Activated T-cell treated with anti-CD3 and anti-CD28 coated beads, Interleukin-2, amount 50 U/mL, for 72 hours (primary cell): ENCODE measurements at regions not wholly inside any gene's neighbourhood (a gene's known extent, or its start where the extent isn't known, plus 50 kb on each side); places are given as distances from the start of the nearest gene placed in this dataset.

Source experiments
- ATAC-seq, 2 donors: fragments of 150-1000 bp; cut with Tn5 transposase; replicated peaks in 1 of 2; 2 replicates each; pipeline ENCODE4 v1.10.0; 2021; ENCODE audit warnings: moderate library complexity in 2 of 2, mild to moderate bottlenecking in 1 of 2
- DNase-seq, 2 donors: peaks; one replicate each; pipeline ENCODE4 v3.0.0; 2021 to 2022; ENCODE audit warnings: mixed read lengths in 1 of 2
- H3K27ac Mint-ChIP-seq: one replicate; pipeline ENCODE4 v1.8.0; 2022; ENCODE audit warnings: mild to moderate bottlenecking, moderate library complexity, mixed read lengths
- H3K27me3 Mint-ChIP-seq: one replicate; pipeline ENCODE4 v1.8.0; 2022; ENCODE audit warnings: low read depth, mixed read lengths
- H3K36me3 Mint-ChIP-seq, 2 donors: one replicate each; pipeline ENCODE4 v1.8.0; 2022; ENCODE audit warnings: mixed read lengths in 2 of 2, mild to moderate bottlenecking in 1 of 2; ENCODE audit not compliant: insufficient read depth in 2 of 2
- H3K4me1 Mint-ChIP-seq: one replicate; pipeline ENCODE4 v1.8.0; 2022; ENCODE audit warnings: low read depth, mixed read lengths
- H3K4me3 Mint-ChIP-seq, 2 donors: one replicate each; pipeline ENCODE4 v1.8.0; 2022; ENCODE audit warnings: mild to moderate bottlenecking in 2 of 2, mixed read lengths in 2 of 2, moderate library complexity in 2 of 2
- H3K9me3 Mint-ChIP-seq, 2 donors: one replicate each; pipeline ENCODE4 v1.8.0; 2022; ENCODE audit warnings: mixed read lengths in 2 of 2

GRCh38 chr1:224498574-224499170 lies 64.1 kb upstream of the WDR26 start:
- Mint-ChIP-seq H3K4me3 (peak overlapping the region; percentile 66 to 91), H3K27ac (peak overlapping the region; percentile 86), H3K9me3 (peaks cover 3 to 5% of the 10 kb centered on the region in 2 donors), H3K36me3 (peaks cover 5 to 11% of the 10 kb centered on the region in 2 donors), H3K4me1 (peaks cover 65% of the 10 kb centered on the region), H3K27me3 (no peaks in the 10 kb centered on the region)
- DNase-seq = peak; percentile 16 to 29
- ATAC-seq = peak; percentile 39 to 57

- H3K27me3 Mint-ChIP-seq = no peaks in the 10 kb centered on the region
- H3K9me3 Mint-ChIP-seq = peaks cover 3 to 5% of the 10 kb centered on the region in 2 donors
Observed at GRCh38 chr1:224499204-224499603, 64.6 kb upstream of the WDR26 start.

GRCh38 chr1:224500796-224501195 lies 66.2 kb upstream of the WDR26 start:
- H3K4me1 Mint-ChIP-seq = peaks cover 67% of the 10 kb centered on the region
- peaks cover 3 to 5% of the 10 kb centered on the region in 2 donors for H3K9me3 Mint-ChIP-seq
- H3K36me3 Mint-ChIP-seq = peaks cover 5 to 8% of the 10 kb centered on the region in 2 donors
- no peak for ATAC-seq
- H3K4me3 Mint-ChIP-seq = no peak overlapping the region
- no peak for DNase-seq
- no peak overlapping the region for H3K27ac Mint-ChIP-seq
- H3K27me3 Mint-ChIP-seq = no peaks in the 10 kb centered on the region

More at GRCh38 chr1:224499204-224499603, 64.6 kb upstream of the WDR26 start:
- DNase-seq (no peak), ATAC-seq (no peak)
- peaks cover 70% of the 10 kb centered on the region for H3K4me1 Mint-ChIP-seq
- H3K4me3 Mint-ChIP-seq = peak overlapping the region; percentile 48 to 63
- H3K27ac Mint-ChIP-seq = peak overlapping the region; percentile 88
- peaks cover 5 to 11% of the 10 kb centered on the region in 2 donors for H3K36me3 Mint-ChIP-seq

- peaks cover 3% of the 10 kb centered on the region in 2 donors for H3K9me3 Mint-ChIP-seq
- DNase-seq (no peak), ATAC-seq (no peak)
- no peak overlapping the region for H3K4me3 Mint-ChIP-seq
- H3K27ac Mint-ChIP-seq = no peak overlapping the region
- peaks cover 3 to 5% of the 10 kb centered on the region in 2 donors for H3K36me3 Mint-ChIP-seq
- no peaks in the 10 kb centered on the region for H3K27me3 Mint-ChIP-seq
- H3K4me1 Mint-ChIP-seq = peaks cover 67% of the 10 kb centered on the region
Observed at GRCh38 chr1:224501836-224502235, 67.2 kb upstream of the WDR26 start.

GRCh38 chr1:224502459-224503160 lies 68.0 kb upstream of the WDR26 start:
- H3K36me3 Mint-ChIP-seq = peaks cover 0 to 2% of the 10 kb centered on the region in 2 donors
- no peak for ATAC-seq
- peak overlapping the region in 1 of 2 donors; percentile 20 for H3K4me3 Mint-ChIP-seq
- DNase-seq = no peak
- H3K27ac Mint-ChIP-seq = no peak overlapping the region
- H3K4me1 Mint-ChIP-seq = peaks cover 60% of the 10 kb centered on the region
- no peaks in the 10 kb centered on the region for H3K27me3 Mint-ChIP-seq
- H3K9me3 Mint-ChIP-seq = peaks cover 0 to 2% of the 10 kb centered on the region in 2 donors

GRCh38 chr1:224503161-224504118 lies 68.8 kb upstream of the WDR26 start:
- Mint-ChIP-seq H3K4me3 (peak overlapping the region; percentile 13 to 68), H3K9me3 (no peaks in the 10 kb centered on the region), H3K27ac (no peak overlapping the region), H3K27me3 (no peaks in the 10 kb centered on the region), H3K4me1 (peaks cover 52% of the 10 kb centered on the region), H3K36me3 (no peaks in the 10 kb centered on the region)
- ATAC-seq (peak; percentile 54 to 61), DNase-seq (peak; percentile 29 to 42)

GRCh38 chr1:224504297-224505041 lies 69.9 kb upstream of the WDR26 start:
- Mint-ChIP-seq H3K27ac (no peak overlapping the region), H3K27me3 (no peaks in the 10 kb centered on the region), H3K9me3 (no peaks in the 10 kb centered on the region), H3K4me1 (peaks cover 41% of the 10 kb centered on the region), H3K36me3 (no peaks in the 10 kb centered on the region), H3K4me3 (no peak overlapping the region)
- ATAC-seq (no peak), DNase-seq (no peak)

- H3K27ac Mint-ChIP-seq = no peak overlapping the region
- H3K4me1 Mint-ChIP-seq = peaks cover 42% of the 10 kb centered on the region
- H3K27me3 Mint-ChIP-seq = no peaks in the 10 kb centered on the region
- DNase-seq (no peak), ATAC-seq (no peak)
- no peaks in the 10 kb centered on the region for H3K9me3 Mint-ChIP-seq
- no peaks in the 10 kb centered on the region for H3K36me3 Mint-ChIP-seq
- H3K4me3 Mint-ChIP-seq = no peak overlapping the region
Observed at GRCh38 chr1:224505454-224506093, 71.0 kb upstream of the WDR26 start.

- no peak overlapping the region for H3K4me3 Mint-ChIP-seq
- peaks cover 40% of the 10 kb centered on the region for H3K4me1 Mint-ChIP-seq
- no peak overlapping the region for H3K27ac Mint-ChIP-seq
- DNase-seq (no peak), ATAC-seq (no peak)
- no peaks in the 10 kb centered on the region for H3K27me3 Mint-ChIP-seq
- no peaks in the 10 kb centered on the region for H3K9me3 Mint-ChIP-seq
- H3K36me3 Mint-ChIP-seq = no peaks in the 10 kb centered on the region
Observed at GRCh38 chr1:224506141-224506814, 71.7 kb upstream of the WDR26 start.

GRCh38 chr1:224507771-224508523 lies 73.3 kb upstream of the WDR26 start:
- no peaks in the 10 kb centered on the region for H3K36me3 Mint-ChIP-seq
- no peak overlapping the region for H3K27ac Mint-ChIP-seq
- no peak for DNase-seq
- H3K4me1 Mint-ChIP-seq = peaks cover 29% of the 10 kb centered on the region
- no peak overlapping the region for H3K4me3 Mint-ChIP-seq
- no peak for ATAC-seq
- no peaks in the 10 kb centered on the region for H3K9me3 Mint-ChIP-seq
- no peaks in the 10 kb centered on the region for H3K27me3 Mint-ChIP-seq

- Mint-ChIP-seq H3K4me3 (no peak overlapping the region), H3K27me3 (no peaks in the 10 kb centered on the region), H3K4me1 (peaks cover 25% of the 10 kb centered on the region), H3K36me3 (no peaks in the 10 kb centered on the region), H3K27ac (no peak overlapping the region), H3K9me3 (no peaks in the 10 kb centered on the region)
- ATAC-seq (no peak), DNase-seq (no peak)
Observed at GRCh38 chr1:224509907-224510306, 75.3 kb upstream of the WDR26 start.
